ENCODE measurements at regions not wholly inside any gene's neighbourhood (a gene's known extent, or its start where the extent isn't known, plus 50 kb on each side); places are given as distances from the start of the nearest gene placed in this dataset.

DNA sequence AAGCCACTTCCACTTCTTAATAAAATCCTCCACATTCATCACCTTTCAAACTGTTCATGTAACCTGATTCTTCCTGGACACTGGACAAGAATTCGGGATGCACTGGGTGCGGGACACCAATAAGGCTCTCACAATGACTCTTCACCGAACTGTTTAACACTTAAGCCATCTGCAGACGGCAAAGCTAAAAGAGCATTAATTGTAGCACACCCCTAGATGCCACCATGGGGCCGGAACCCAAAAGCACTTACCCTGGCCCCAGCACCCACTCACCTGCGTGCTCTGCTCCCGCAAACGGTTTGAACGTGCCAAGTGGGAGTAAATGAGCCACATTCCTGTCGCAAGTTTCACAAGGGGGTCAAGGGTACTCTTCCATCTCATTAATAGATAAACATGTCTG is 254.3 kb upstream of the PRR20A start (continued):
- TF ChIP-seq KDM4A (IDR thresholded peaks at IDR 0.05; ENCODE audit: low read depth, low read length, severe bottlenecking): no peak
- no peak for TF ChIP-seq EGR1 (IDR thresholded peaks at IDR 0.05; ENCODE audit: borderline replicate concordance, low read depth, low read length)
- TF ChIP-seq ASH2L (IDR thresholded peaks at IDR 0.05; ENCODE audit: low read length): no peak
- no peak for TF ChIP-seq TAF7 (optimal IDR thresholded peaks at IDR 0.05; ENCODE audit: borderline replicate concordance, low read depth, low read length)

All from H1 (cell line).